Mucosa of rectum (tissue), 2 donors: ENCODE measurements at regions not wholly inside any gene's neighbourhood (a gene's known extent, or its start where the extent isn't known, plus 50 kb on each side); places are given as distances from the start of the nearest gene placed in this dataset.

Experiments used
- H3K27ac ChIP-seq, 2 donors: one replicate each; pipeline ENCODE4 v1.7.0; 2013; ENCODE audit warnings: inconsistent platforms in 2 of 2, low read depth in 2 of 2, low read length in 2 of 2
- H3K27me3 ChIP-seq, 2 donors: one replicate each; pipeline ENCODE4 v1.7.0; 2013; ENCODE audit warnings: low read length in 2 of 2; ENCODE audit not compliant: control insufficient read depth in 2 of 2, insufficient read depth in 2 of 2
- H3K36me3 ChIP-seq, 2 donors: one replicate each; pipeline ENCODE4 v1.7.0; 2013; ENCODE audit warnings: low read length in 2 of 2; ENCODE audit not compliant: control insufficient read depth in 2 of 2, insufficient read depth in 2 of 2
- H3K4me1 ChIP-seq, 2 donors: one replicate each; pipeline ENCODE4 v1.7.0; 2013; ENCODE audit warnings: low read length in 2 of 2, mild to moderate bottlenecking in 1 of 2; ENCODE audit not compliant: control insufficient read depth in 2 of 2, insufficient read depth in 2 of 2
- H3K4me3 ChIP-seq, 2 donors: one replicate each; pipeline ENCODE4 v1.7.0; 2013; ENCODE audit warnings: low read length in 2 of 2
- H3K9ac ChIP-seq, 2 donors: one replicate each; pipeline ENCODE4 v1.7.0; 2013; ENCODE audit warnings: low read length in 2 of 2, low read depth in 1 of 2, mild to moderate bottlenecking in 1 of 2
- H3K9me3 ChIP-seq, 2 donors: one replicate each; pipeline ENCODE4 v1.7.0; 2013; ENCODE audit warnings: low read length in 2 of 2; ENCODE audit not compliant: control insufficient read depth in 2 of 2
- donor health status: healthy.
- donor health status: Normal muscosa, but diverticular disease.

DNA sequence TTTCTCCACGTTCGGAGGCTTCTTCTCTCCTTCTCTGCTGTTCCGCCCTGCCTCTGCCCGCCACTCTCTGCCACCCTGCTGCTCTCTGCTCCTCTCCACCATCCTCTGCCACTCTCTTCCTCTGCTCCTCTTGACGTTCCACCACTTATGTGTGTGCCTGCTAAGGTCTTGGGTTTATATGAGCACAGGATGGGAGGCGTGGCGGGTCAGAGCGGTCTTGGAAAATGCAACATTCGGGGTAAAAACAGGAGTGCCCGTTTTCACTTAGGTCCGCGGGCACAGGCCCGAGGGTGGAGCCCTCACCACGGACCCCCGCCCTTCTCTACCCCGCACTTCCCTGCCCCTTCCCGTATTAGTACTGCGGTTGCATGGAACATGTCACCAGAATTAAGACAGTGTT lies 114.4 kb upstream of the FBXL7 start:
- Histone ChIP-seq H3K9me3 (no peaks in the 10 kb centered on the region), H3K9ac (no peak overlapping the region), H3K4me1 (no peaks in the 10 kb centered on the region), H3K27ac (no peak overlapping the region), H3K36me3 (no peaks in the 10 kb centered on the region), H3K27me3 (no peaks in the 10 kb centered on the region), H3K4me3 (no peak overlapping the region)

GRCh38 chr5:15385037-15385436 lies 114.9 kb upstream of the FBXL7 start:
- no peaks in the 10 kb centered on the region for H3K9me3 ChIP-seq
- no peaks in the 10 kb centered on the region for H3K27me3 ChIP-seq
- no peak overlapping the region for H3K9ac ChIP-seq
- H3K27ac ChIP-seq: no peak overlapping the region
- H3K36me3 ChIP-seq: no peaks in the 10 kb centered on the region
- H3K4me1 ChIP-seq: no peaks in the 10 kb centered on the region
- H3K4me3 ChIP-seq: no peak overlapping the region

DNA sequence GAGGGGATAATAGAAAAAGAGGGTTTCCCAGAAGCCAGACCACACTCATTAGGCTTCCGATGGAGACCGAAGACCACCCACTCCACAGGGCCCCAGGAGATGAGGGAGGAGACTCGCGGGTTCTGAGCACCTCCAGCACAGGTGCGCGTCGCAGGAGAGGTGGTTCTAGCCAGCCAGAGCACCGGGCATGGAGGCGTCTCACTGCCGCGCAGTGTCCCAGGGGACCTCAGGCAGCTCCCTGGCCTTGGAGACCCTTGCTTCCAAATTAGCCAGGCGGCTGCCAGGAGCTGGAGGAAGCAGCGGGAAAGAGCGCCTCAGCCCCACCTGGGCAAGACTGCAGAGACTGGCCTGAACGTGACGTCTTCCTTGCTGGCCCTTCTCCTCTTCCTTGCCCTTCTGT lies 115.4 kb upstream of the FBXL7 start:
- Histone ChIP-seq H3K4me3 (no peak overlapping the region), H3K9ac (no peak overlapping the region), H3K36me3 (no peaks in the 10 kb centered on the region), H3K27ac (no peak overlapping the region), H3K4me1 (no peaks in the 10 kb centered on the region), H3K9me3 (no peaks in the 10 kb centered on the region), H3K27me3 (no peaks in the 10 kb centered on the region)

GRCh38 chr5:15384176-15384575 lies 115.8 kb upstream of the FBXL7 start:
- Histone ChIP-seq H3K9ac (no peak overlapping the region), H3K36me3 (no peaks in the 10 kb centered on the region), H3K27me3 (no peaks in the 10 kb centered on the region)

DNA sequence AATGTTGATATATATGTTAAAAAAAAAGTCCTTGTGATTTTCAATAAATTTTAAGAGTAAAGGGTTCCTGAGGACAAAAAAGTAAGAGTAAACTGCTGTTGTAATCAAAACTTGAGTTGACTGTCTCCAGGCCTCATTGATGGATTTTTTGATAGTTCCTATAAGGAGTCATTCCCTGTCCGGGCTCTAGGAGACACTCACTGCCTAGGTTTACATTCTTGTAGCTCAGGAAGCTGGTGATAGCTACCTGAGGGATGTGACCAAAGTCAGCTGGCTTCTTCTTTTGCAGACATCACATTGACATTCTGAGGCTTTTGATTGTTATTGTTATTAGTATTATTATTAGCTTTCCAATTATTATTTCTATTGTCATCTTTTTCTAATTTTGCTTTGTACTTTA lies 116.5 kb upstream of the FBXL7 start:
- H3K9ac ChIP-seq: no peak overlapping the region
- H3K27me3 ChIP-seq: no peaks in the 10 kb centered on the region
- no peaks in the 10 kb centered on the region for H3K9me3 ChIP-seq
- H3K27ac ChIP-seq: no peak overlapping the region
- H3K4me1 ChIP-seq: no peaks in the 10 kb centered on the region
- no peak overlapping the region for H3K4me3 ChIP-seq
- no peaks in the 10 kb centered on the region for H3K36me3 ChIP-seq

More at GRCh38 chr5:15384176-15384575, 115.8 kb upstream of the FBXL7 start:
- Histone ChIP-seq H3K4me3 (no peak overlapping the region), H3K27ac (no peak overlapping the region), H3K4me1 (no peaks in the 10 kb centered on the region), H3K9me3 (no peaks in the 10 kb centered on the region)

DNA sequence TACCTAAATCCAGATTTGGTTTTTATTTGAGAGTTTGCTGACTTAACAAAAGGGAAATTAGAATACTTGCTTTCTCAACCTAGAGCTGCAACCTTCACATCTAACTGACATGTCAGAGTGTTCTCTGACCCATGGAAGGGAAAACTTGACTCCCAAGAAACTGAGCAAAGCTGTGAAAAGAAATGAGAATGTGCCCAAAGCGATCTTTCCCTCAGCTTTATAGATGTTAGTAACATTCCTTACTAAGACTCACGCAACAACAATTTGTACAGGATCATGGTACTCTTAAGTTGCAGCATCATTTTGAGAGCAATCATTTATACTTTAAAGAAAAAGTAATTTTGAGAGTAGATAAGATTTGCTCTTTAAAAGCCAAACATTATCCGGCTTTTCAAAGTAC lies 117.0 kb upstream of the FBXL7 start:
- no peak overlapping the region for H3K4me3 ChIP-seq
- no peak overlapping the region for H3K9ac ChIP-seq
- no peaks in the 10 kb centered on the region for H3K36me3 ChIP-seq
- no peaks in the 10 kb centered on the region for H3K4me1 ChIP-seq
- H3K27me3 ChIP-seq: no peaks in the 10 kb centered on the region
- H3K9me3 ChIP-seq: no peaks in the 10 kb centered on the region
- H3K27ac ChIP-seq: no peak overlapping the region

- H3K27me3 ChIP-seq: no peaks in the 10 kb centered on the region
- H3K9me3 ChIP-seq: no peaks in the 10 kb centered on the region
- H3K4me3 ChIP-seq: no peak overlapping the region
- H3K27ac ChIP-seq: no peak overlapping the region
- no peak overlapping the region for H3K9ac ChIP-seq
- no peaks in the 10 kb centered on the region for H3K36me3 ChIP-seq
- no peaks in the 10 kb centered on the region for H3K4me1 ChIP-seq
Observed at GRCh38 chr5:15377573-15378340, 122.2 kb upstream of the FBXL7 start.

DNA sequence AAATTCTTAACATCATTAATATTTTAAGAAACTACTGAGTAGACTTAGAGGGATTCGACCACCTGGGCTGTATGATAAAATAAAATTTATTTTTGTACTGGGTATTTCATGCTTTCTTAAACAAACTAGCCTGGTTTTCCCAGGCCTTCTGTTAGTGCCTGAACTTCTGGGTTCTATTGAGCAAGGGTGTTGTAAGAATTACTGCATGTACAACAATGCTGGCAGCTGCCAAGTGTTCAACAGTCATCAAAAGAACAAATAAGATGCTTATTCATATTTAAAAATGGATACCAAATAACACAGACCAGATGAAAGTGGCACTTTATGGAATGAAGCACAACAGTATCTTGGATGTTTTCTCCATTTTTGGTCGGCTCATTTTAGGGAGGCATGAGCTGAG lies 123.2 kb upstream of the FBXL7 start:
- Histone ChIP-seq H3K4me3 (no peak overlapping the region), H3K27ac (no peak overlapping the region), H3K4me1 (no peaks in the 10 kb centered on the region), H3K27me3 (no peaks in the 10 kb centered on the region), H3K9ac (no peak overlapping the region), H3K36me3 (no peaks in the 10 kb centered on the region), H3K9me3 (no peaks in the 10 kb centered on the region)

GRCh38 chr5:15376088-15376487 lies 123.9 kb upstream of the FBXL7 start:
- Histone ChIP-seq H3K36me3 (no peaks in the 10 kb centered on the region), H3K4me1 (no peaks in the 10 kb centered on the region), H3K4me3 (no peak overlapping the region), H3K9ac (no peak overlapping the region), H3K27me3 (no peaks in the 10 kb centered on the region), H3K9me3 (no peaks in the 10 kb centered on the region), H3K27ac (no peak overlapping the region)

- Histone ChIP-seq H3K36me3 (no peaks in the 10 kb centered on the region), H3K4me3 (no peak overlapping the region), H3K9ac (no peak overlapping the region), H3K4me1 (no peaks in the 10 kb centered on the region), H3K27me3 (no peaks in the 10 kb centered on the region), H3K9me3 (no peaks in the 10 kb centered on the region), H3K27ac (no peak overlapping the region)
Observed at GRCh38 chr5:15375559-15375958, 124.4 kb upstream of the FBXL7 start.
